Nucleus accumbens (tissue), 56 donors: ENCODE measurements at regions not wholly inside any gene's neighbourhood (a gene's known extent, or its start where the extent isn't known, plus 50 kb on each side); places are given as distances from the start of the nearest gene placed in this dataset.
"Not testable (repeated sequence)": the region's sequence is repeated elsewhere in the genome, so short reads cannot be mapped to it uniquely, and the experiment has no call there.

Source experiments
- DNase-seq, 56 donors: peaks; one replicate each; lab custom pipeline; 2025; lab: John Stamatoyannopoulos, UW

DNA sequence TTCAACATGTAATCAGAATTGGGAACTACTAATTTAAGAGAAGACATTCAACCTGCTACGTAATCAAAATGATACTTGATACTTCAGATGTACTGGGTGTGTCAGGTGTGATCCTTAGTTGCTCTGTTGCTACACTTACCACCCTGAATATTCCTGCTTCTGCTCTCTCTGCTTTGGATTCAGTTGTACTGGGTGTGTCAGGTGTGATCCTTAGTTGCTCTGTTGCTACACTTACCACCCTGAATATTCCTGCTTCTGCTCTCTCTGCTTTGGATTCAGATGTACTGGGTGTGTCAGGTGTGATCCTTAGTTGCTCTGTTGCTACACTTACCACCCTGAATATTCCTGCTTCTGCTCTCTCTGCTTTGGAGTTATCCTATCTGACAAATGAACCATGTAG is 290.2 kb downstream of the RAB38 start:
- DNase-seq = not testable (repeated sequence)

DNA sequence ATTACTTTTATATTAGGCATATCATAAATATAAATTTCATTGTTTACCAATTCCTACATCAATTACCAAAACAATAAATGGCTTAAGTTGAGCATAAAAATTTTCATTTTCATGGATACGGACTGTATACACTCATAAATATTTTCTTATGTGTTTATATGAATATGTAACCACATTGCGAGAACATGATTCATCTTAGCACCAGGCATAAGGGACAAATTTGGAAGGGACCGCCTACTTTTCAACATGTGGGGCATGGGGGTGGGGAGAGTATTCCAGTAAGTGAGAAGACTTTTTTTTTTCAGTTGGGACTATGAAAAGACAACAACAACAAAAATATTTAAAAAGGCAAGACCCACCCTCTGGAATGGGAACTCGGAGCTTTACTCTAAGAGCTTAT is 296.1 kb downstream of the RAB38 start:
- no peak for DNase-seq

DNA sequence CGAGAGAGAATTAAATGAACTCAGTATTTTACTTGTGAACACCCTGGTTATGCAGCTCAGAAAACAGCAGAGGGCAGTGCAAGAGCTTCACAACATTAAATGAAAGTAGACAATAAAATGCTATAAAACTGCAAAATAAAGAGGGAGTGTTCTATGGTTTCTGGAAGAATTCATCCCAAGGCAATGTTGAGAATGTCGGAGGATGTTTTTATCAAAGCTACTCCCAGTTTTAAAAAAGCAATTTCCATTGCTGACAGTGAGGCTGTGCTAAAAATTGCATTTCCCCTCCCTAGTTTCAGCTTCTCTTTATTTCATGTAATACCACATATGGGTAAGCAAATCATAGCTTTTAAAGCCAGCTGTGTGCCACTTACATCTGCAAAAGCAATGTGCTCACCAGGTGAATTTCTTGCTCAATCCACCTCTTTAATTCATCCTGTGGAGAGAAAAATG is 296.8 kb downstream of the RAB38 start:
- peak in 5 of 56 donors; percentile 0 to 40 (median 3) for DNase-seq

DNA sequence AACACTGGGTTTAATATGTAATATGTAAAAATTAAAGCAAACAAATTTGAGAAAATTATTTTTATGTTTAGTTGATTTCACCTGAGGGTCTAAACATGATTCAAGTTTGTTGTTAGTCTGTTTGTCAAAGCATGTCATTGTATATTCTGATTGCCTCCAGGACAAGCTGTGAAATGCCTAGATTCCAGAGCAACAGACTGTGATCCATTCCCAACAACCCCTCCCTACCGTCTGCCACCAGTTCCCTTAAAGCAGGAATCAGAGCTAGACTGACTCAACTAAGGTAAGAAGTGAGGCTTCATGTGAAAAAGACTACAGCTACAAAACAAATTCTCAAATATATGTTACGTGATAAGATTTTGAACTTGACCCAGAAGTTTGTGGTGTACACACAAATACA is 304.2 kb downstream of the RAB38 start:
- DNase-seq = no peak

DNA sequence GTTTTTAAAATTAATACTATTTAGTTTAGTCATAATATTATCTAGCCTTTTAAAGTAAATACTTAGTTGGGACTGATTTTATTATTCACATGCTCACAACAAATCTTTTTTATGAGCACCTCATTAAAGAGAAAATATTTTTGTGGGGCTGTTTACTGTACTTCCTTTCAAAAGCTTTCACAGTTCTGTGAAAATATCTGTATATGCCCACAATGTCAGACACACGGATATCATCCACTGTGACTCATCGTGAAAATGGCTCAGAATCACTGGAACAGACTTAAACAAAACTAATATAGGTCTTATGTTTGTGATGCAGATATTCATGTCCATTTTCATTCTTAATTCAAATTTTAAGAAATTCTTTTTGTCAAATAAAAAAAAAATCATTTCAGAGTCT is 305.2 kb downstream of the RAB38 start:
- DNase-seq = no peak

DNA sequence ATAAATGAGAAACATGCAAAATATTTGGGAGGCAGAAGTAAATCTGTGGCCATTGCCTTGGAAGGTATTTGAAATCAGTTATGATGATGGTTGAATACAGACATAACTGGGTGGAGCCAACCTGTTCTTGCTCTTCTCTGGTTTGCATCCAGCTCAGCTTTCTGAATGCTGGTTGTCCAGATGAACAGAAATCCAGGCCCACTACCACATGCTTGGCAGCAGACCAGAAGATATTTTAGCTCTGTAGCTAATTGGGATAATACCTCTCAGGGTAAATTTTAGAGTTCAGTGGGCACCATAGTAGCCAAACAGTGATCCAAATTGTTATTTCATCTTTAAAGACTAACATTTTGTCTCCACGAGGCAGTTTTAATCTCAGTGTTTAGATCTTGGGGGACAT is 308.3 kb downstream of the RAB38 start:
- DNase-seq = no peak

DNA sequence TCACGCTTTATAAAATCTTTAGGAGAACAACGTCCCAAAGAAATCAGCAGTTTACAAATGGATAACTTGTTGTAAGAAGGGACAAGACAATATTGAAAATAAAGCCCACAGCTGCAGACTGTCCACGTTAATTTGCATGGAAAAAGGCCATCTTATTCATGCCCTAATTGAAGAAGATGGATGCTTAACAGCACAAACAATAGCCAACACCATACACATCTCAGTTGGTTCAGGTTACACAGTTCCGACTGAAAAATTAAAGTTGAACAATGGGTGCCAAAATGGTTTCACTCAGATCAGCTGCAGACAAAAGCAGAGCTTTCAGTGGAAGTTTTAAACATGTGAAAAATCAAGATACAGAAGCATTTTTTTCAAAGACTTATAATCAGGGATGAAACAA is 314.2 kb downstream of the RAB38 start:
- no peak for DNase-seq

DNA sequence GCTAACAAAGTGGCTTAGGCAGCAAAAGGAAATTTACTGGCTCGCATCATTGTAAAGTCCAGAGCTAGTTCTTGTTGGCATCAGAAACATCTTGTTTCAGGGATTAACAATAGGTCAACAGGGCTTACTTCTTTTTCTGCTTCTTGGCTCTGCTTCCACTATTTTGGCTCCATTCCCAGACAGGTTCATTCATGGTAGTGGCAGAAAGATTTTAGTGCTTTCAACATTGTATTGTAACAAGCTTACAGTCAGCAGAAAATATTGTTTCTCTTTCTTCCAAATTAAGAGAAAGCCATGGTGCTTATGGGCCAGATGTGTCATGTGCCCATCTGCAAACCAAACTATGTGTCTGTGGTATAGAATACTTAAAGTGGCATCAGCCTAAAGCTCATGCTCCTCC is 315.6 kb downstream of the RAB38 start:
- DNase-seq = peak in 2 of 56 donors; percentile 1 to 5

DNA sequence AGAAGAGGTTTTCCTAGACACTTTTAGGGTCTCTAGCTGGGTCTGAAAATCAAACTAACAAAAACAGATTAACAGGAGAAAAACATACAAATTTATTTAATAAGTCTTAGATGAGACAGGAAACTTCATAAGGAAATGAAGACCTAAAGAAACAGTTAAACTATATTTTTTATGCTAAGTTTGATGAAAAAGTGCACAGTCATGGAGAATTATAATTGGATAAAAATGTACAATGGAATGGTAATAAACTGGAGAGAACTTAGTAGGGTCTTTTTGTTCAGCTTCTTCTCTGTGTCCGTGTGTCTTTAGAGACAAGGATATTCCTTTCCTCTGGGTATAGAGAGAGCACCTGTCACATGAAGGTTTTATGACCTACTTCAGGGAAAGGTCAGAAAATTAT is 323.4 kb downstream of the RAB38 start:
- DNase-seq = no peak

DNA sequence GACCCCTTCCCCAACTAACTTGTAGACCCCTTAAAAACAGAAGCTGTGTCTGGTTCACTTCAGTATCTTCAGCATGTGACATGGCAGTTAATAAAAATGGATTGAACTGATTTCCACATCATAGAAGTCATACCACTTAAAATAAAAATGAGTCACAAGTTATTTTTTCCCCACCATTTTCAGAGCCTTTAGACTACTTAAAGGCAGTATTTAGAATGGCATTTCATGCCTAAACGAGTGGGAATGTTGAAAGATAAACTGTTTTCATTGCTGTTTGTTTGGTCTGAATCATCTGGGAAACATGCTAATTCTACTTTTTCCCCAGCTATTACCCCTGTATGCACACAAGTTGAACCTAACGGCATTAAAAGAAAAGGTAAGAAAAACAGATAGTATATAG is 324.0 kb downstream of the RAB38 start:
- no peak for DNase-seq

DNA sequence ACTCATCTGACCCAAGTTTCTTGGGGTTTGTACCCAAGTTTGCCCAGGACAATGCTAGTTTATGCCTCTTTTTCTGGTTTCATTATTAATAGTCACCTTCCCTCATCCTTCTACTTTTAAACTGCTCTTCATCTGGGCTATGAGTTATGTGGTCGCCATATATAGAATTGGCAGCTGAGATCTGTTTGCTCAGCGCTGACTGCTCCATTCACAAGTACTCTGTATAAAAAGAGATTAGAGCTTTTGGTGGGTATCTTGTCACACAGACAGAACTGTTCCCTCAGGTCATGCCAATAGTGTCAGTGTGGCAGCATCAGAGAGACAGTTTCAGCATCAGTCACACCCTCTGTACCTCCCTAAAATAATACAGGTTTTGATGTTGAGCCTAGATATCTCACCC is 326.0 kb downstream of the RAB38 start:
- no peak for DNase-seq

DNA sequence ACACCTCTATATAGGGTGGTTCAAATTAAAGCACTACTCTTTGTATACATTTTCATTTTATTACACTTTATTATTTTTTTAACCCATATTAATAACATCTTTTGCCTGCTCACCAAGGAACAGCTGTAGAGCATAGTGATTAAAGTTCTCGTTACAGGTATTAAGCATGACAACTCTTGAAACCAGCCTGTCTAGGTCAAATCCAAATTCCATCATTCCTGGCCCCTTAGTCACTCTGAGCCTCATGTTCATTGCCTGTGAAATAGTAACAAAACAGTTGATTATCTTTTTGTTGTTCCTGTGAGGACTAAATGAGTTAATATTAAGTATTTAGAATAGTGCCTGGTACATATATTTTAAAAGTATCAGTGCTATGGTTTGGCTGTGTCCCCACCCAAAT is 334.5 kb downstream of the RAB38 start:
- no peak for DNase-seq

DNA sequence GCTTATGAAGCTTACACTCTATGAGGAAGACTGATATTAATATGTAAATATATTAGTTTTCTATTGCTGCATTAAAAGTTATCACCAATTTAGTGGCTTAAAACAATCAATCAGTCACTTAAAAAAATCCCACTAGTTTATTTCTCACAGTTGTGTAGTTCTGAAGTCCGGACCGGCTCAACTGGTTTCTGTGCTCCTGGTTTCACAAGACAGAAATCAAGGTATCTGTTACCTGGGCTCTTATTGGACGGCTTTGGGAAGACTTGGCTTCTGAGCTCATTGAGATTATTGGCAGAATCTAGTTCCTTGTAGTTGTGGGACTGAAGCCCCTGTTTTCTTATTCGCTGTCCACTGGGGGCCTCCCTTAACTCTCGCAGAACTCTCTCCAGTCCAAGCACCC is 343.0 kb downstream of the RAB38 start:
- DNase-seq = no peak

DNA sequence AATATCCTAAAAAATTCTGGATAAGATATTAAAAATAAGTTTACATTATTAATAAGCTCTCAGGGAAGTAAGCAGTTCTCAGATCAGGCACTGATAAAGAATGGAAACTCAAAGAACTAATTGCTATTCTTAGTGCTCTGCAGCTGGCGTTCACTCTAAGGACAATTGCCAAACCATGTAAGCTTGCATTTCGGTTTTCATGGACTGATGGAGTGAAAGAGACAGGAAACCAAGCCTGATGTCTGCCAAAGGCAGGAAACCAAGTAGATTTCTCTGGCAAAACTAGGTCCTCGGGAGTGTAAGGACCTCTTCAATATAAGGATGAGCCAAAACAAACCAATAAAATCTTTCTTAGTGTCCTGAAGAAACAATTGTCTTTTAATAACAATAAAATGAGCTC is 355.2 kb downstream of the RAB38 start:
- DNase-seq = no peak

DNA sequence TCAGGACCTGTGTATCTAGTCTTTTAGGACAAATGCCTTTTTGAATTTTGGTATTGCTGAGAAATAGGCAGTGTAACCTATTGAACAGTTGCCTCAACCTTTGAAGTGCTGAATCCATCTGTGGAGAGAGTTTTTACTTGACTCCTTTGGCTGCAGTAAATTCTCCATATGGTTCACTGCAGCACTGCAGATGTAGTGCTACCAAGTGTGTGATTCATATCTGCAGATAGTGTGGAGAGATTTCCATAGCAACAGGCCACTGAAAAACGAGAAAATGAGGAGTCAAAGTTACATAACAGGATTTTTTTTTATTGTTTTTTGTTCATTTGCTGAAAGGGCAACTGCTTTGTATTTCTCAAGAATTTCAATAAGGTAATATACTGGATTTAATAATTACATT is 356.1 kb downstream of the RAB38 start:
- peak in 5 of 56 donors; percentile 1 to 27 (median 10) for DNase-seq

DNA sequence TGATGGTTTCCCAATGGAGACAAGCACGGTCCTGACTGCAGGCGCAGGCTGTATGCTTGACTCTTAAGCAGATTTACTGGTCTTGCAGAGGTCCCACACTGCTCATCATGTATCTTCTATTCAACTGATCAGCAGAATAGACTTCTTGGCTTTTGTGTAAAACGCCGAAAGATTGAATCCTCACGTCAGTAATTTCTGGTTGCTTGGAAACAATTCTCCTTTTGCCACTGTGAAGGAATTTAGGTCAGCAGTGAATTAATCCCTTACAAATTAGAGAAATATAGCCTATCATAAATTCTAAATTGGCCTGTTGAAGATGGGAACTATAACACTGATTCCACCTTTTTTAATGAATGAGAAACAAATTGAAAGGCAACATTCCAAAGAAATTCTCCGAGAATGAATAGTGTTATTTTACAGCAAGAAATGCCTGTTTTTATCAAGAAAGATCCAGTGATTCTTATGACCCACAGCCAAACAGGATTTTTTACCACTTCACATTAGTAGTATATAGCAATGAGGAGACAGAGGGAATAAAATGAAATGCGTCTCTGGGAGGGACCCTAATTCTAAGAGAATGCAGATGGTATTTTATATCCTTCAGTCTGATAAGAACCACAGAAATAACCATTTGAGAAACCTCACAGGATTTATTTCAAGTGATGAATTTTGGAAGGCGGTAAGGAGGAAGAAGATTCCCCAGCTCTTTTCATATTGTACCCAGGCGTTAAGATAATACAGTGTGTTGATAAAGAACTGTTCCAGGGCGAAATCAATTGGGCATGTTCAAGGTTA is 362.5 kb downstream of the RAB38 start:
- no peak for DNase-seq

DNA sequence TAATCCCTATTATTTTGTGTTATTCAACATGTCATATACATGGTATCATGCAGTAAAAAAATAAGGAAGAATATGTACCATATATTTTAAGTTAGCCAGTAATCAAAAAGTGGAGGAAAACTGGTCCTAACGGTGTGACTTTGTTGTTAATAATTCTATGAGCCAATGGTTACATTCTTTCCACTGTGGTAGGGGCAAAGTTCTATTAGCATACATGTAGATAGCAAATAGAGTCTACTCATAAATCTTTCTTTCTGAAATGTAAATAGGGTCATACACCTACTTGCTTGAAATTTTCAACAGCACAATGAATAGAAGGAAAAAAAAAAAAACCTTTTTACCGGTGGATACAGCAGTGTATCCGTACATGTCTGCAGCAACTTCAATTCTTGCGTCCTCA is 364.8 kb downstream of the RAB38 start:
- no peak for DNase-seq

DNA sequence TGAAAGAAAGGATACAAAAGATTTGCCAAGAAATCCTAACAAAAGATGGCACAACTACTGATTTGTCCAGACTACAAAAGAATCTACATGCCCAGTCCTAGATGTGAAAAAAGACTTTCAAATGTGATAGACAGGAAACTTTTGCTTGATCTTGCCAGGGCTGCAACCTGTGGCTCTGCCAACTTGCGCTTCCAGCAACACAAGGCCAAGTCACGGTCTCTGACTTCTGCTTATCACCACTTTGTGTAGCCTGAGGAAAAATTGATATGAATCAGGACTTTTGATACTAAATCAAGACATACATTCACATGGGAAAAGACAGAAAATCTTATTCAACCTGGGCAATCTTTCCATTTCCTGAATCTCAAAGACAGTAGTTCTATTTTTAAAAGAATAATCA is 366.0 kb downstream of the RAB38 start:
- DNase-seq = no peak

DNA sequence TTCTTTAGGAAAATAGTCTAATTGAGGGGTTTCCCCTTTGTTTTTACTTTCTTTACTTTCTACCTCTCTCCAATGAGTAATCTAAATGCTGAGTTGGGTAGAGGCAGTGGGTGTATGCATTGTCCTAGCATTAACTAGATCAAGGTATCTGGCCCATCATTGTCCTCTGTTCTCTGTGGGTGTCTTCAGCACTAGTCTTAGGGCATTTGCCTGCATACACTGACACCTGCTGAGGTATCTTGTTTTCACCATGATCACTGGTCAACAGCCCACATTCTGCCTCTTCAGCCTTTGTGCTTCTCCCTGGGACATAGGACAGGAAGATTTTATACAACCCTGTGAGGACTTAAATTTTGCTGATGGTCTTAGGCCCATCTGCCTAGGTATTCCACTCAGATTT is 371.1 kb downstream of the RAB38 start:
- DNase-seq = no peak

DNA sequence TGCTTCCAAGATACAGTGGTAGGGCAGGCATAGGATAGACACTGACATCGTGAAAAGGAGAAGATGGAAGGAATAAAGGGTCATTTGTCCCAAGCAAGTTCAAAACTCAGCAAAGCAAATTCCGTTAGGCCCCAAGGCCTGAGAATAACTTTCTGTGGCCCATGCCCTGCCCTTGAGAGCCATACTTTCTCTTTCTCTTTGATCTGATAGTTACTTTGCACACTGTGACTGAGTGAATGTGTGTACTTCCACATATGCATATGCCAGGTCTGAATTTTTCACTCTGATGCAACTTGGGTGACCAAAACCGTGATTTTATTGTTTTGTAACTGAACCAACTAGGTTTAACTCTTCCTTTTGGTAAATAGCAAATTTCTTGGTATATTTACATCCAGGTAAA is 371.5 kb downstream of the RAB38 start:
- DNase-seq = no peak

DNA sequence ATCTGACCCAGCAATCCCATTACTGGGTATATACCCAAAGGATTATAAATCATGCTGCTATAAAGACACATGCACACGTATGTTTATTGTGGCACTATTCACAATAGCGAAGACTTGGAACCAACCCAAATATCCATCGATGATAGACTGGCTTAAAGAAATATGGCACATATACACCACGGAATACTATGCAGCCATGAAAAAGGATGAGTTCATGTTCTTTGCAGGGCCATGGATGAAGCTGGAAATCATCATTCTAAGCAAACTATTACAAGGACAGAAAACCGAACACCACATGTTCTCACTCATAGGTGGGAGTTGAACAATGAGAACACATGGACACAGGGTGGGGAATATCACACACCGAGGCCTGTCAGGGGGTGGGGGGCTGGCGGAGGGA is 390.4 kb downstream of the RAB38 start:
- DNase-seq = not testable (repeated sequence)

DNA sequence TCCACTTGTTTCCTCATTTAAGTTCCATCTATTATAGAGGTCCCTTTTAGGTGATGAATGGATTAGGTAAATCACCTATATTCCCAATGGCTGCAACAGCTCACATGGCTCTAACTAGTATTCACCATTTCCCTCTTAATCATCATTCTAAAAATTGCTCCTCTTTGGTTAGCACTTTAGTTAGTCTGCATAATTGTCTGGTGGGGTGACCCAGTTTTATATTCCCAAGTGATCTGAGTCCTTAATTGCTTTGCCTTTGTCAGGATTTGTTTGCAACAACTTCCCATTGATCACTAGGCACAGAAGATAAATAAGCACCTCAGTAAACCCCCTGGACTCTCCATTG is 395.2 kb downstream of the RAB38 start:
- DNase-seq = no peak
